B cell (primary cell): ENCODE measurements at regions not wholly inside any gene's neighbourhood (a gene's known extent, or its start where the extent isn't known, plus 50 kb on each side); places are given as distances from the start of the nearest gene placed in this dataset.

Experiments used
- ATAC-seq: fragments of 200-7000 bp; cut with Tn5 transposase; one replicate; pipeline ENCODE4 v1.10.0; 2021; ENCODE audit warnings: low read depth, mild to moderate bottlenecking, moderate number of reproducible peaks, moderate library complexity
- CTCF ChIA-PET: fragments of 350-600 bp; sonication (Branson Sonifier 250); formaldehyde crosslinking; loops from one replicate; lab custom pipeline; 2021; ENCODE audit warnings: antibody characterized with exemption, inconsistent platforms; lab: Charles Lee
- POLR2A ChIA-PET: fragments of 350-600 bp; sonication (Branson Sonifier 250); formaldehyde crosslinking; loops from one replicate; lab custom pipeline; 2021; ENCODE audit warnings: antibody characterized with exemption; lab: Charles Lee
- DNase-seq: peaks from one replicate; pipeline ENCODE4 v3.0.0; 2013
- H2AFZ ChIP-seq: 2 replicates; pipeline ENCODE4 v1.6.1; 2012; ENCODE audit warnings: mild to moderate bottlenecking, low read depth, low read length; ENCODE audit not compliant: insufficient read depth, poor library complexity, severe bottlenecking
- H3K27ac ChIP-seq, 2 donors: 1 replicate in 1 of 2; 2 replicates in 1 of 2; pipeline ENCODE4 v1.5.1; 2012 to 2013; ENCODE audit warnings: low read length in 2 of 2, mild to moderate bottlenecking in 2 of 2, moderate library complexity in 1 of 2
- H3K27me3 ChIP-seq, 4 experiments: fragments of 200-600 bp in 1 of 4; sonication (generic) in 1 of 4; replicated peaks in 1 of 4; 1 replicate in 2 of 4; 2 replicates in 2 of 4; pipeline versions ENCODE4 v1.6.1 to v1.7.0; 2013 to 2016; ENCODE audit warnings: low read length in 3 of 4, mild to moderate bottlenecking in 2 of 4, mixed read lengths in 1 of 4, moderate library complexity in 1 of 4; ENCODE audit not compliant: insufficient read depth in 4 of 4, control insufficient read depth in 3 of 4; ENCODE audit errors: control extremely low read depth in 1 of 4
- H3K36me3 ChIP-seq, 2 experiments: replicated peaks in 1 of 2; 1 replicate in 1 of 2; 2 replicates in 1 of 2; pipeline versions ENCODE4 v1.6.1 to v1.7.1; 2013; ENCODE audit warnings: low read length in 1 of 2; ENCODE audit not compliant: insufficient read depth in 2 of 2, control insufficient read depth in 1 of 2; ENCODE audit errors: control extremely low read depth in 1 of 2, extremely low read depth in 1 of 2
- H3K4me1 ChIP-seq, 2 donors: fragments of 200-600 bp in 1 of 2; sonication (generic) in 1 of 2; 1 replicate in 1 of 2; 2 replicates in 1 of 2; pipeline versions ENCODE4 v1.5.1 to v1.6.1; 2013 to 2017; ENCODE audit warnings: low read length in 2 of 2; ENCODE audit not compliant: control insufficient read depth in 2 of 2, insufficient read depth in 2 of 2
- H3K4me2 ChIP-seq: replicated peaks from 2 replicates; pipeline ENCODE3; 2012; ENCODE audit warnings: mild to moderate bottlenecking, low read depth, low read length; ENCODE audit not compliant: poor library complexity, severe bottlenecking
- H3K4me3 ChIP-seq, 5 experiments: fragments of 200-600 bp in 1 of 5; sonication (generic) in 1 of 5; 1 replicate in 3 of 5; 2 replicates in 2 of 5; pipeline versions ENCODE4 v1.5.1 to v1.7.0; 2011 to 2016; ENCODE audit warnings: low read length in 4 of 5, mild to moderate bottlenecking in 4 of 5, low read depth in 2 of 5, control low read depth in 1 of 5, moderate library complexity in 1 of 5; ENCODE audit not compliant: insufficient read depth in 1 of 5; ENCODE audit errors: control extremely low read depth in 1 of 5, extremely low read depth in 1 of 5
- H3K79me2 ChIP-seq: fragments of 200-600 bp; sonication (generic); one replicate; pipeline ENCODE4 v1.6.0; 2016; ENCODE audit warnings: low read length; ENCODE audit not compliant: control insufficient read depth, insufficient read depth
- H3K9ac ChIP-seq: fragments of 200-600 bp; sonication (generic); 2 replicates; pipeline ENCODE4 v1.6.1; 2017; ENCODE audit warnings: mild to moderate bottlenecking, low read length, moderate library complexity
- H3K9me3 ChIP-seq, 3 donors: one replicate each; pipeline versions ENCODE4 v1.6.1 to v1.7.1; 2013; ENCODE audit warnings: low read length in 2 of 3; ENCODE audit not compliant: control insufficient read depth in 2 of 3, insufficient read depth in 1 of 3; ENCODE audit errors: control extremely low read depth in 1 of 3
- H4K20me1 ChIP-seq: 2 replicates; pipeline ENCODE4 v1.6.0; 2012; ENCODE audit warnings: mild to moderate bottlenecking, low read length; ENCODE audit not compliant: insufficient read depth, control insufficient read depth, poor library complexity, severe bottlenecking
- H3K27ac Mint-ChIP-seq: one replicate; pipeline ENCODE4 v1.8.0; 2021; ENCODE audit warnings: mixed read lengths
- H3K27me3 Mint-ChIP-seq: one replicate; pipeline ENCODE4 v1.8.0; 2021; ENCODE audit warnings: mixed read lengths
- H3K4me1 Mint-ChIP-seq: one replicate; pipeline ENCODE4 v1.8.0; 2021; ENCODE audit warnings: mixed read lengths
- H3K4me3 Mint-ChIP-seq: one replicate; pipeline ENCODE4 v1.8.0; 2021; ENCODE audit warnings: mixed read lengths
- H3K9me3 Mint-ChIP-seq: one replicate; pipeline ENCODE4 v1.8.0; 2022; ENCODE audit warnings: mixed read lengths; ENCODE audit not compliant: insufficient read depth
- EZH2 ChIP-seq: IDR thresholded peaks from 2 replicates; pipeline ENCODE4 v1.6.1; 2012; ENCODE audit warnings: borderline replicate concordance, low read depth, mild to moderate bottlenecking, moderate library complexity, low read length; ENCODE audit not compliant: insufficient read depth, poor library complexity, severe bottlenecking
- WGBS: methylation state at CpG from one replicate; pipeline ENCODE4 v1.1.5; 2013; ENCODE audit warnings: missing lambda C conversion rate; ENCODE audit not compliant: insufficient coverage; 5-methylcytosine and 5-hydroxymethylcytosine counted together
- intact Hi-C: fragments of 100-400 bp; cut with micrococcal nuclease; formaldehyde crosslinking; loops from one replicate; pipeline ENCODE4 v1.10.0; 2022
- TF ChIP-seq, protein P1 (sequence below): fragments of 200-600 bp; IDR thresholded peaks from one replicate; pipeline ENCODE4 v1.8.0; 2022; ENCODE audit warnings: antibody characterized with exemption, mild to moderate bottlenecking

DNA sequence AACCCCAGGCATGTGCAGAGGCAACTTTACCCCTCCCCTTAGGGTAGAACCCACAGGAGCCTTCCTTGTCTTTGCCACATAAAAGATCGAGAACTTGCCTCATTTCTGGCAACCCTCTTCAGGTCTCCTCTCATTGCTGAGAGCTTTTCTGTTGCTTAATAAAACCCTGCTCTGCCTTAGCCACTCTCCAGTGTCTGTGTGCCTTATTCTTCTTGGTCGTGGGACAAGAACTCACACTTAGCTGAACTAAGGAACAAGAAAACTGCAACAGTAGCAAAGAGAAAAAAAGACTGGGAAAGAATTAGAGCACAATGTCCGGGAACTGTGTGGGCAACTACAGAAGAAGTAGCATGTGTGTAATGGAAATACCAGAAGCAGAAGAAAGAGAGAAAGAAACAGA, 56.2 kb upstream of the SMIM21 start:
- Histone ChIP-seq H3K27me3 (peaks cover 0 to 3% (median 0%) of the 10 kb centered on the region in 4 experiments), H4K20me1 (no peaks in the 10 kb centered on the region), H3K9me3 (peaks cover 0 to 4% (median 1%) of the 10 kb centered on the region in 3 donors), H3K79me2 (no peaks in the 10 kb centered on the region), H3K4me1 (no peaks in the 10 kb centered on the region), H3K4me2 (no peak overlapping the region), H3K9ac (no peak overlapping the region), H3K27ac (no peak overlapping the region), H3K36me3 (no peaks in the 10 kb centered on the region), H3K4me3 (no peak overlapping the region), H2AFZ (no peak overlapping the region)
- WGBS: 100% methylated on average over 2 of the region's 3 CpGs
- ATAC-seq (no peak), DNase-seq (no peak)
- no peaks in the 10 kb centered on the region for H3K4me1 Mint-ChIP-seq
- peaks cover 4% of the 10 kb centered on the region for H3K9me3 Mint-ChIP-seq
- ChIA-PET POLR2A (no interaction called here), CTCF (no interaction called here)
- no peak overlapping the region for H3K4me3 Mint-ChIP-seq
- intact Hi-C loops: no loop called here
- H3K27ac Mint-ChIP-seq: no peak overlapping the region
- peaks cover 14% of the 10 kb centered on the region for H3K27me3 Mint-ChIP-seq
- TF ChIP-seq, protein P1, sequence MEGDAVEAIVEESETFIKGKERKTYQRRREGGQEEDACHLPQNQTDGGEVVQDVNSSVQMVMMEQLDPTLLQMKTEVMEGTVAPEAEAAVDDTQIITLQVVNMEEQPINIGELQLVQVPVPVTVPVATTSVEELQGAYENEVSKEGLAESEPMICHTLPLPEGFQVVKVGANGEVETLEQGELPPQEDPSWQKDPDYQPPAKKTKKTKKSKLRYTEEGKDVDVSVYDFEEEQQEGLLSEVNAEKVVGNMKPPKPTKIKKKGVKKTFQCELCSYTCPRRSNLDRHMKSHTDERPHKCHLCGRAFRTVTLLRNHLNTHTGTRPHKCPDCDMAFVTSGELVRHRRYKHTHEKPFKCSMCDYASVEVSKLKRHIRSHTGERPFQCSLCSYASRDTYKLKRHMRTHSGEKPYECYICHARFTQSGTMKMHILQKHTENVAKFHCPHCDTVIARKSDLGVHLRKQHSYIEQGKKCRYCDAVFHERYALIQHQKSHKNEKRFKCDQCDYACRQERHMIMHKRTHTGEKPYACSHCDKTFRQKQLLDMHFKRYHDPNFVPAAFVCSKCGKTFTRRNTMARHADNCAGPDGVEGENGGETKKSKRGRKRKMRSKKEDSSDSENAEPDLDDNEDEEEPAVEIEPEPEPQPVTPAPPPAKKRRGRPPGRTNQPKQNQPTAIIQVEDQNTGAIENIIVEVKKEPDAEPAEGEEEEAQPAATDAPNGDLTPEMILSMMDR: no peak
- TF ChIP-seq EZH2: no peak

DNA sequence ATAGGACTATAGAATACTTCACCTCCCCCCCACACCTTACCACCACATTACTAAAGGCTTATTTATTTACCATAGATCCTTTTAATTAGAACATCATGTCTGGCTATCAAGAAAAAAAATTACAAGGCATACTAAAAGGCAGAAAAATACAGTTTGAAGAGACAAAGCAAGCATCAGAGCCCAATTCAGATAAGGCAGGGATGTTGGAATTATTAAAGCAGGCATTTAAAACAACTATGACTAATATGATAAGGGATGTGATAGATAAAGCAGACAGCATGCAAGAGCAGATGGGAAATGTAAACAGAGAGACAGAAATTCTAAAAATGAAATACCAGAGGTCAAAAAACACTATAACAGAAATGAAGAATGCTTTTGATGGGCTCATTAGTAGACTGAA, 55.4 kb upstream of the SMIM21 start:
- intact Hi-C loops: no loop called here
- Histone ChIP-seq H2AFZ (no peak overlapping the region), H3K9ac (no peak overlapping the region), H3K27ac (no peak overlapping the region), H3K79me2 (no peaks in the 10 kb centered on the region), H3K9me3 (peaks cover 0 to 4% (median 1%) of the 10 kb centered on the region in 3 donors), H4K20me1 (no peaks in the 10 kb centered on the region), H3K4me2 (no peak overlapping the region), H3K36me3 (no peaks in the 10 kb centered on the region), H3K4me3 (no peak overlapping the region), H3K27me3 (peaks cover 0 to 3% (median 0%) of the 10 kb centered on the region in 4 experiments), H3K4me1 (no peaks in the 10 kb centered on the region)
- no peak for ATAC-seq
- peaks cover 4% of the 10 kb centered on the region for H3K9me3 Mint-ChIP-seq
- POLR2A ChIA-PET: no interaction called here
- H3K4me1 Mint-ChIP-seq: no peaks in the 10 kb centered on the region
- TF ChIP-seq, protein P1: no peak
- TF ChIP-seq EZH2: no peak
- CTCF ChIA-PET: no interaction called here
- no peak overlapping the region for H3K4me3 Mint-ChIP-seq
- no peak overlapping the region for H3K27ac Mint-ChIP-seq
- no peak for DNase-seq
- peaks cover 14% of the 10 kb centered on the region for H3K27me3 Mint-ChIP-seq
